Activated naive CD4-positive, alpha-beta T cell treated with anti-CD3 and anti-CD28 coated beads, Interleukin-2, amount 10 ng/mL, durations not matched to agents 7 days and 5 days (primary cell): ENCODE measurements at regions not wholly inside any gene's neighbourhood (a gene's known extent, or its start where the extent isn't known, plus 50 kb on each side); places are given as distances from the start of the nearest gene placed in this dataset.
"Not testable (repeated sequence)": the region's sequence is repeated elsewhere in the genome, so short reads cannot be mapped to it uniquely, and the experiment has no call there.

Experiments used
- CTCF ChIA-PET: fragments of 350-600 bp; sonication (Branson Sonifier 250); formaldehyde crosslinking; loops from one replicate; lab custom pipeline; 2021; ENCODE audit warnings: antibody characterized with exemption; lab: Charles Lee
- DNase-seq: peaks from one replicate; pipeline ENCODE4 v3.0.0-alpha.2; 2020
- H3K27ac Mint-ChIP-seq: one replicate; pipeline ENCODE4 v1.8.0; 2021; ENCODE audit warnings: mild to moderate bottlenecking, moderate library complexity, mixed read lengths
- H3K27me3 Mint-ChIP-seq: one replicate; pipeline ENCODE4 v1.8.0; 2021; ENCODE audit warnings: mild to moderate bottlenecking, mixed read lengths
- H3K36me3 Mint-ChIP-seq: one replicate; pipeline ENCODE4 v1.8.0; 2021; ENCODE audit warnings: mixed read lengths
- H3K4me1 Mint-ChIP-seq: one replicate; pipeline ENCODE4 v1.8.0; 2021; ENCODE audit warnings: mixed read lengths
- H3K4me3 Mint-ChIP-seq: one replicate; pipeline ENCODE4 v1.8.0; 2021; ENCODE audit warnings: mild to moderate bottlenecking, moderate library complexity, mixed read lengths
- H3K9me3 Mint-ChIP-seq: one replicate; pipeline ENCODE4 v1.8.0; 2021; ENCODE audit warnings: mixed read lengths

GRCh38 chr10:44278837-44279324 is 106.0 kb downstream of the CXCL12 start:
- Mint-ChIP-seq H3K4me3 (no peak overlapping the region), H3K4me1 (no peaks in the 10 kb centered on the region), H3K27ac (no peak overlapping the region), H3K36me3 (no peaks in the 10 kb centered on the region), H3K9me3 (peaks cover 4% of the 10 kb centered on the region), H3K27me3 (no peaks in the 10 kb centered on the region)
- CTCF ChIA-PET = no interaction called here
- no peak for DNase-seq

- DNase-seq, CTCF ChIA-PET, H3K27me3 Mint-ChIP-seq, H3K27ac Mint-ChIP-seq, H3K4me3 Mint-ChIP-seq, H3K9me3 Mint-ChIP-seq, H3K36me3 Mint-ChIP-seq, H3K4me1 Mint-ChIP-seq: not testable (repeated sequence)
These were observed 116.4 kb downstream of the CXCL12 start for GRCh38 chr10:44268435-44268948.

- CTCF ChIA-PET = no interaction called here
- Mint-ChIP-seq H3K4me1 (no peaks in the 10 kb centered on the region), H3K9me3 (peaks cover 8% of the 10 kb centered on the region), H3K27me3 (peaks cover 5% of the 10 kb centered on the region), H3K36me3 (no peaks in the 10 kb centered on the region), H3K27ac (no peak overlapping the region), H3K4me3 (no peak overlapping the region)
- no peak for DNase-seq
These were observed 117.9 kb downstream of the CXCL12 start for GRCh38 chr10:44267007-44267406.

GRCh38 chr10:44264244-44264643 is 120.7 kb downstream of the CXCL12 start:
- H3K9me3 Mint-ChIP-seq = peaks cover 8% of the 10 kb centered on the region

GRCh38 chr10:44263771-44264170 is 121.1 kb downstream of the CXCL12 start:
- H3K36me3 Mint-ChIP-seq = no peaks in the 10 kb centered on the region
- peaks cover 8% of the 10 kb centered on the region for H3K9me3 Mint-ChIP-seq
- H3K4me3 Mint-ChIP-seq = no peak overlapping the region
- DNase-seq = no peak
- no peak overlapping the region for H3K27ac Mint-ChIP-seq
- H3K4me1 Mint-ChIP-seq = no peaks in the 10 kb centered on the region
- H3K27me3 Mint-ChIP-seq = peaks cover 5% of the 10 kb centered on the region
- CTCF ChIA-PET = no interaction called here

More at GRCh38 chr10:44264244-44264643, 120.7 kb downstream of the CXCL12 start:
- no peaks in the 10 kb centered on the region for H3K36me3 Mint-ChIP-seq
- DNase-seq = no peak
- no peak overlapping the region for H3K4me3 Mint-ChIP-seq
- no peak overlapping the region for H3K27ac Mint-ChIP-seq
- H3K27me3 Mint-ChIP-seq = peaks cover 5% of the 10 kb centered on the region
- CTCF ChIA-PET = no interaction called here
- H3K4me1 Mint-ChIP-seq = no peaks in the 10 kb centered on the region

- Mint-ChIP-seq H3K4me3 (no peak overlapping the region), H3K27me3 (peaks cover 5% of the 10 kb centered on the region), H3K27ac (no peak overlapping the region), H3K9me3 (peaks cover 3% of the 10 kb centered on the region), H3K36me3 (no peaks in the 10 kb centered on the region), H3K4me1 (no peaks in the 10 kb centered on the region)
- CTCF ChIA-PET = no interaction called here
- DNase-seq = no peak
These were observed 122.2 kb downstream of the CXCL12 start for GRCh38 chr10:44262551-44263251.

- Mint-ChIP-seq H3K27me3 (peaks cover 5% of the 10 kb centered on the region), H3K4me3 (no peak overlapping the region), H3K27ac (no peak overlapping the region), H3K4me1 (no peaks in the 10 kb centered on the region), H3K36me3 (no peaks in the 10 kb centered on the region), H3K9me3 (peaks cover 3% of the 10 kb centered on the region)
- no peak for DNase-seq
- CTCF ChIA-PET = no interaction called here
These were observed 123.0 kb downstream of the CXCL12 start for GRCh38 chr10:44261710-44262455.

GRCh38 chr10:44261296-44261695 is 123.6 kb downstream of the CXCL12 start:
- CTCF ChIA-PET = no interaction called here

GRCh38 chr10:44260286-44260928 is 124.5 kb downstream of the CXCL12 start:
- DNase-seq = no peak
- H3K27me3 Mint-ChIP-seq = peaks cover 5% of the 10 kb centered on the region
- H3K4me3 Mint-ChIP-seq = no peak overlapping the region
- no peaks in the 10 kb centered on the region for H3K9me3 Mint-ChIP-seq
- H3K36me3 Mint-ChIP-seq = no peaks in the 10 kb centered on the region
- H3K27ac Mint-ChIP-seq = no peak overlapping the region
- CTCF ChIA-PET = no interaction called here
- no peaks in the 10 kb centered on the region for H3K4me1 Mint-ChIP-seq

More at GRCh38 chr10:44261296-44261695, 123.6 kb downstream of the CXCL12 start:
- Mint-ChIP-seq H3K4me1 (no peaks in the 10 kb centered on the region), H3K4me3 (no peak overlapping the region), H3K36me3 (no peaks in the 10 kb centered on the region), H3K27me3 (peaks cover 5% of the 10 kb centered on the region), H3K27ac (no peak overlapping the region), H3K9me3 (peaks cover under 1% of the 10 kb centered on the region)
- no peak for DNase-seq

GRCh38 chr10:44259090-44259874 is 125.6 kb downstream of the CXCL12 start:
- Mint-ChIP-seq H3K9me3 (no peaks in the 10 kb centered on the region), H3K27ac (no peak overlapping the region), H3K4me1 (no peaks in the 10 kb centered on the region), H3K27me3 (no peaks in the 10 kb centered on the region), H3K4me3 (no peak overlapping the region), H3K36me3 (no peaks in the 10 kb centered on the region)
- DNase-seq = no peak
- CTCF ChIA-PET = no interaction called here

GRCh38 chr10:44258460-44259089 is 126.3 kb downstream of the CXCL12 start:
- CTCF ChIA-PET = no interaction called here
- Mint-ChIP-seq H3K27ac (no peak overlapping the region), H3K4me3 (no peak overlapping the region), H3K9me3 (no peaks in the 10 kb centered on the region), H3K4me1 (no peaks in the 10 kb centered on the region), H3K36me3 (no peaks in the 10 kb centered on the region), H3K27me3 (no peaks in the 10 kb centered on the region)
- no peak for DNase-seq

GRCh38 chr10:44258019-44258418 is 126.9 kb downstream of the CXCL12 start:
- DNase-seq = no peak
- no peaks in the 10 kb centered on the region for H3K36me3 Mint-ChIP-seq
- no peaks in the 10 kb centered on the region for H3K9me3 Mint-ChIP-seq
- H3K4me1 Mint-ChIP-seq = no peaks in the 10 kb centered on the region
- CTCF ChIA-PET = no interaction called here
- no peaks in the 10 kb centered on the region for H3K27me3 Mint-ChIP-seq
- H3K4me3 Mint-ChIP-seq = no peak overlapping the region
- no peak overlapping the region for H3K27ac Mint-ChIP-seq

GRCh38 chr10:44253769-44254462 is 131.0 kb downstream of the CXCL12 start:
- Mint-ChIP-seq H3K36me3 (no peaks in the 10 kb centered on the region), H3K4me1 (no peaks in the 10 kb centered on the region), H3K9me3 (no peaks in the 10 kb centered on the region), H3K4me3 (no peak overlapping the region), H3K27ac (no peak overlapping the region), H3K27me3 (no peaks in the 10 kb centered on the region)
- no peak for DNase-seq
- CTCF ChIA-PET = no interaction called here
